GM23248 (cell line): ENCODE measurements at regions not wholly inside any gene's neighbourhood (a gene's known extent, or its start where the extent isn't known, plus 50 kb on each side); places are given as distances from the start of the nearest gene placed in this dataset.

Experiments
- EZH2 ChIP-seq: fragments of 200-600 bp; sonication (generic); IDR thresholded peaks from 2 replicates; pipeline ENCODE4 v1.6.1; 2018; ENCODE audit warnings: antibody characterized with exemption, mild to moderate bottlenecking; ENCODE audit not compliant: insufficient read depth, poor library complexity, severe bottlenecking
- EZH2phosphoT487 ChIP-seq: fragments of 200-600 bp; sonication (generic); IDR thresholded peaks from 2 replicates; pipeline ENCODE4 v1.6.1; 2018; ENCODE audit warnings: antibody characterized with exemption, moderate library complexity, mild to moderate bottlenecking, low read depth; ENCODE audit not compliant: insufficient read depth

DNA sequence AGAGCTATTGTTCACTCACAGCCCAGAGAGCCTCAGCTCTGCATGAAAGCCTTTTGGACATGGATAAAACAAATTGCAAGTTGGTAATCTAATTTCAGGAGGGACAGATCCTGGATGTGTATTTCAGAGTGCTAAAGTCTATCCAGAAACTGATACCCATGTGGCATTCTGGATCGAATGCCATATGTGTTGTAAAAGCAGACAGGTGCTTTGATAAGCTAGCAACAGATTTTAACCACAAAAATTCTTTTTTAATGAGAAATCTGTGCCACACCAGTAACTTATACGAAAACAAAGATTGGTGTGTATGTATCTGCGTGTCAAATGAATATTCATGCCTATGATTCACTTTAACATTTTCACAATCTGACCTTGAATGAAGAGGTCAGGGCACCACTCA lies 936.6 kb upstream of the MAP3K7 start:
- TF ChIP-seq EZH2phosphoT487 (no peak), EZH2 (no peak)
